Tibial nerve (tissue), 3 donors: ENCODE measurements at regions not wholly inside any gene's neighbourhood (a gene's known extent, or its start where the extent isn't known, plus 50 kb on each side); places are given as distances from the start of the nearest gene placed in this dataset.

Experiments used
- CTCF ChIP-seq, 5 experiments: fragments of 200-600 bp in 3 of 5; fragments of 450-650 bp in 2 of 5; sonication (generic) in 3 of 5; IDR thresholded peaks; one replicate each; pipeline ENCODE4 v1.5.1; 2016 to 2019; ENCODE audit warnings: antibody characterized with exemption in 5 of 5, mild to moderate bottlenecking in 3 of 5, moderate library complexity in 2 of 5
- POLR2A ChIP-seq, 2 donors: fragments of 450-650 bp; IDR thresholded peaks; one replicate each; pipeline ENCODE4 v1.6.1; 2017; ENCODE audit warnings: antibody characterized with exemption in 2 of 2, mild to moderate bottlenecking in 2 of 2, moderate library complexity in 2 of 2

GRCh38 chr2:139209586-139209985, 429.4 kb upstream of the NXPH2 start:
- TF ChIP-seq CTCF (IDR thresholded peaks at IDR 0.05) (no peak), POLR2A (IDR thresholded peaks at IDR 0.05) (no peak)
